Fibroblast of lung (primary cell): ENCODE measurements at regions not wholly inside any gene's neighbourhood (a gene's known extent, or its start where the extent isn't known, plus 50 kb on each side); places are given as distances from the start of the nearest gene placed in this dataset.

Source experiments
- DNase-seq, 2 donors: peaks; one replicate each; pipeline versions ENCODE4 v3.0.0 to v3.0.0-alpha.2; 2010; ENCODE audit warnings: low read depth in 2 of 2
- H2AFZ ChIP-seq: 2 replicates; pipeline ENCODE4 v1.5.1; 2012; ENCODE audit warnings: low read length, control low read depth, inconsistent platforms
- H3K27ac ChIP-seq: 2 replicates; pipeline ENCODE4 v1.5.1; 2011; ENCODE audit warnings: low read length, control low read depth; ENCODE audit not compliant: insufficient read depth
- H3K27me3 ChIP-seq: 2 replicates; pipeline ENCODE4 v1.5.1; 2011; ENCODE audit warnings: mild to moderate bottlenecking, low read length; ENCODE audit not compliant: control insufficient read depth, insufficient read depth
- H3K36me3 ChIP-seq: 2 replicates; pipeline ENCODE4 v1.5.1; 2011; ENCODE audit warnings: low read length; ENCODE audit not compliant: control insufficient read depth, insufficient read depth
- H3K4me1 ChIP-seq: 2 replicates; pipeline ENCODE4 v1.5.1; 2011; ENCODE audit warnings: low read length; ENCODE audit not compliant: control insufficient read depth, insufficient read depth; ENCODE audit errors: extremely low read depth
- H3K4me2 ChIP-seq: 2 replicates; pipeline ENCODE4 v1.5.1; 2011; ENCODE audit warnings: low read length, control low read depth; ENCODE audit not compliant: insufficient read depth; ENCODE audit errors: extremely low read depth
- H3K4me3 ChIP-seq, 4 experiments: fragments of 200-600 bp in 1 of 4; sonication (generic) in 1 of 4; replicated peaks in 1 of 4; 2 replicates each; pipeline ENCODE4 v1.5.1; 2011 to 2016; ENCODE audit warnings: low read length in 4 of 4, low read depth in 3 of 4, mild to moderate bottlenecking in 3 of 4, control low read depth in 2 of 4, inconsistent platforms in 1 of 4, mixed read lengths in 1 of 4; ENCODE audit not compliant: insufficient read depth in 1 of 4; ENCODE audit errors: control extremely low read depth in 1 of 4
- H3K79me2 ChIP-seq: 2 replicates; pipeline ENCODE4 v1.5.1; 2012; ENCODE audit warnings: mild to moderate bottlenecking, low read length, inconsistent platforms; ENCODE audit not compliant: control insufficient read depth, insufficient read depth
- H3K9ac ChIP-seq: 2 replicates; pipeline ENCODE4 v1.5.1; 2011; ENCODE audit warnings: mild to moderate bottlenecking, low read length, control low read depth; ENCODE audit not compliant: insufficient read depth
- H3K9me3 ChIP-seq: 2 replicates; pipeline ENCODE4 v1.5.1; 2012; ENCODE audit warnings: low read depth, low read length; ENCODE audit not compliant: control insufficient read depth, insufficient read depth
- H4K20me1 ChIP-seq: 2 replicates; pipeline ENCODE4 v1.5.1; 2011; ENCODE audit warnings: low read length; ENCODE audit not compliant: control insufficient read depth, insufficient read depth; ENCODE audit errors: extremely low read depth
- EZH2 ChIP-seq: IDR thresholded peaks from 2 replicates; pipeline ENCODE4 v1.5.1; 2012; ENCODE audit warnings: low read length, control low read depth, mild to moderate bottlenecking; ENCODE audit errors: missing control alignments
- TF ChIP-seq, protein P1 (sequence below), 2 donors: IDR thresholded peaks in 1 of 2; conservative IDR thresholded peaks in 1 of 2; 1 replicate in 1 of 2; 2 replicates in 1 of 2; pipeline ENCODE4 v1.5.1; 2011 to 2012; ENCODE audit warnings: low read length in 2 of 2, control low read depth in 1 of 2, inconsistent platforms in 1 of 2, low read depth in 1 of 2, mild to moderate bottlenecking in 1 of 2

DNA sequence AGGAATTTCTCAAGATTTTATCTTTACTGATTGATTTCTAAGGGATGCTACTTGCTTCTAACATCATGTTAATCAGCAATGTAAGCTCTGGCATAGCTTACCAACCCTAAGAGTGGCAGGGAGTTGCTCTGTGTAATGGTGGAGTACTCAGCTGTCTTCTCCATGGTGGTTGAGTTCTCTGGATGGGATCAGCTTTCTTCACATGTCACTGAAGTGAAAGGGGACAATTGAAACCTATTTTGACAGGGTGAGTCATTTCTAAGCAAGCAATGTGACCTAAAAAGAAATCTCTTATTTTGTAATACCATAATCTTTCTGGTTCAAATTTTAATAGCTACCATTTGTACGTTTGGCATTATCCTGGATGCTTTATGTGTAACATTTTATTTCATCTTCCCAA lies 430.4 kb downstream of the GJA1 start:
- Histone ChIP-seq H4K20me1 (no peaks in the 10 kb centered on the region), H3K27ac (no peak overlapping the region), H3K79me2 (no peaks in the 10 kb centered on the region), H3K4me3 (no peak overlapping the region), H3K9ac (no peak overlapping the region), H2AFZ (no peak overlapping the region), H3K4me2 (no peak overlapping the region), H3K27me3 (no peaks in the 10 kb centered on the region), H3K9me3 (no peaks in the 10 kb centered on the region), H3K36me3 (no peaks in the 10 kb centered on the region), H3K4me1 (no peaks in the 10 kb centered on the region)
- TF ChIP-seq EZH2: no peak
- TF ChIP-seq, protein P1, sequence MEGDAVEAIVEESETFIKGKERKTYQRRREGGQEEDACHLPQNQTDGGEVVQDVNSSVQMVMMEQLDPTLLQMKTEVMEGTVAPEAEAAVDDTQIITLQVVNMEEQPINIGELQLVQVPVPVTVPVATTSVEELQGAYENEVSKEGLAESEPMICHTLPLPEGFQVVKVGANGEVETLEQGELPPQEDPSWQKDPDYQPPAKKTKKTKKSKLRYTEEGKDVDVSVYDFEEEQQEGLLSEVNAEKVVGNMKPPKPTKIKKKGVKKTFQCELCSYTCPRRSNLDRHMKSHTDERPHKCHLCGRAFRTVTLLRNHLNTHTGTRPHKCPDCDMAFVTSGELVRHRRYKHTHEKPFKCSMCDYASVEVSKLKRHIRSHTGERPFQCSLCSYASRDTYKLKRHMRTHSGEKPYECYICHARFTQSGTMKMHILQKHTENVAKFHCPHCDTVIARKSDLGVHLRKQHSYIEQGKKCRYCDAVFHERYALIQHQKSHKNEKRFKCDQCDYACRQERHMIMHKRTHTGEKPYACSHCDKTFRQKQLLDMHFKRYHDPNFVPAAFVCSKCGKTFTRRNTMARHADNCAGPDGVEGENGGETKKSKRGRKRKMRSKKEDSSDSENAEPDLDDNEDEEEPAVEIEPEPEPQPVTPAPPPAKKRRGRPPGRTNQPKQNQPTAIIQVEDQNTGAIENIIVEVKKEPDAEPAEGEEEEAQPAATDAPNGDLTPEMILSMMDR (conservative IDR thresholded peaks at IDR 0.05 in 1 of 2, IDR thresholded peaks at IDR 0.05 in 1 of 2; ENCODE audit: low read depth in 1 of 2, low read length in 2 of 2): no peak
- DNase-seq: no peak

DNA sequence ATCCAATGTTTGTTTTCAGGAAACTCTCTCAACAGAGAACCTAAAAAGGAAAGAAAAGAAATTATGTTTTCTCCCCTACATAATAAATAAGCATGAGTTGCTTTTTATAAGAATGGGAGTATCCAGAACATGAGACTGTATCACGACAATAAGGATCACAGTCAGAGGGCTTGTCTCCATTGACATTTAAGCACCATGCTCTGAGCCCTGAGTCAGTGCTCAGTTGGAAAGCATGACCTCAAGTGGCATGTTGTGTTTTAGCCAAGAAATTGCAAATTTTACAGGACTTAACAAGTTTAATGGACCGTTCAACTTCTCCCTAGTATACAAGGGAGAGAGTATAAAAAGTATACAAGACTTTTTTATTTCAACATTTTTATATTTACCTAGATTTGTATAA lies 431.6 kb downstream of the GJA1 start:
- Histone ChIP-seq H3K9ac (no peak overlapping the region), H2AFZ (no peak overlapping the region), H3K36me3 (no peaks in the 10 kb centered on the region), H3K4me1 (no peaks in the 10 kb centered on the region), H3K4me2 (no peak overlapping the region), H3K4me3 (no peak overlapping the region), H3K79me2 (no peaks in the 10 kb centered on the region), H3K27me3 (no peaks in the 10 kb centered on the region), H3K9me3 (no peaks in the 10 kb centered on the region), H4K20me1 (no peaks in the 10 kb centered on the region), H3K27ac (no peak overlapping the region)
- peak in 1 of 2 donors; percentile 33 for DNase-seq
- TF ChIP-seq EZH2: no peak
- TF ChIP-seq, protein P1 (conservative IDR thresholded peaks at IDR 0.05 in 1 of 2, IDR thresholded peaks at IDR 0.05 in 1 of 2; ENCODE audit: low read depth in 1 of 2, low read length in 2 of 2): no peak

GRCh38 chr6:121868206-121868605 lies 432.8 kb downstream of the GJA1 start:
- Histone ChIP-seq H3K79me2 (no peaks in the 10 kb centered on the region), H3K4me1 (no peaks in the 10 kb centered on the region), H3K9ac (no peak overlapping the region), H3K4me2 (no peak overlapping the region), H4K20me1 (no peaks in the 10 kb centered on the region), H3K27me3 (no peaks in the 10 kb centered on the region), H3K9me3 (no peaks in the 10 kb centered on the region), H3K27ac (no peak overlapping the region), H3K4me3 (no peak overlapping the region), H3K36me3 (no peaks in the 10 kb centered on the region), H2AFZ (no peak overlapping the region)
- peak in 1 of 2 donors; percentile 34 for DNase-seq
- no peak for TF ChIP-seq EZH2
- TF ChIP-seq, protein P1 (conservative IDR thresholded peaks at IDR 0.05 in 1 of 2, IDR thresholded peaks at IDR 0.05 in 1 of 2; ENCODE audit: low read depth in 1 of 2, low read length in 2 of 2): no peak
